Thoracic aorta (tissue), 2 donors: ENCODE measurements at regions not wholly inside any gene's neighbourhood (a gene's known extent, or its start where the extent isn't known, plus 50 kb on each side); places are given as distances from the start of the nearest gene placed in this dataset.

ENCODE experiments used
- ATAC-seq: fragments of 150-250 bp; one replicate; pipeline ENCODE4 v1.8.0; 2017; ENCODE audit warnings: low read depth; ENCODE audit not compliant: insufficient number of reproducible peaks, low FRiP score
- DNase-seq: peaks from one replicate; pipeline ENCODE4 v3.0.0-alpha.2; 2020; ENCODE audit warnings: low spot score
- H3K27ac ChIP-seq, 2 donors: fragments of 200-600 bp; sonication (generic); 1 replicate in 1 of 2; 2 replicates in 1 of 2; pipeline ENCODE4 v1.5.1; 2016; ENCODE audit warnings: mild to moderate bottlenecking in 2 of 2, moderate library complexity in 2 of 2
- H3K27me3 ChIP-seq: fragments of 200-600 bp; sonication (generic); replicated peaks from 2 replicates; pipeline ENCODE4 v1.6.0; 2016; ENCODE audit warnings: mild to moderate bottlenecking; ENCODE audit not compliant: insufficient read depth
- H3K36me3 ChIP-seq: fragments of 200-600 bp; sonication (generic); one replicate; pipeline ENCODE4 v1.5.1; 2016
- H3K4me1 ChIP-seq, 2 donors: fragments of 200-600 bp; sonication (generic); 1 replicate in 1 of 2; 2 replicates in 1 of 2; pipeline versions ENCODE4 v1.5.1 to v1.6.0; 2016; ENCODE audit warnings: low read depth in 2 of 2, mild to moderate bottlenecking in 1 of 2; ENCODE audit not compliant: control insufficient read depth in 1 of 2
- H3K4me3 ChIP-seq: fragments of 200-600 bp; sonication (generic); 2 replicates; pipeline ENCODE4 v1.5.1; 2016; ENCODE audit warnings: mild to moderate bottlenecking
- H3K9me3 ChIP-seq: fragments of 200-600 bp; sonication (generic); 2 replicates; pipeline ENCODE4 v1.5.1; 2016
- CTCF ChIP-seq: fragments of 200-600 bp; sonication (generic); IDR thresholded peaks from one replicate; pipeline ENCODE4 v1.5.1; 2019; ENCODE audit warnings: antibody characterized with exemption

GRCh38 chr22:27648074-27648473 is 153.5 kb downstream of the MN1 start:
- Histone ChIP-seq H3K9me3 (no peaks in the 10 kb centered on the region), H3K4me1 (peaks cover 7 to 21% of the 10 kb centered on the region in 2 donors), H3K27ac (no peak overlapping the region), H3K4me3 (no peak overlapping the region), H3K36me3 (no peaks in the 10 kb centered on the region), H3K27me3 (no peaks in the 10 kb centered on the region)
- TF ChIP-seq CTCF: no peak
- DNase-seq (no peak), ATAC-seq (no peak)

GRCh38 chr22:27648853-27649252 is 152.7 kb downstream of the MN1 start:
- Histone ChIP-seq H3K36me3 (no peaks in the 10 kb centered on the region), H3K27me3 (no peaks in the 10 kb centered on the region), H3K4me3 (no peak overlapping the region), H3K9me3 (no peaks in the 10 kb centered on the region), H3K4me1 (peaks cover 7 to 21% of the 10 kb centered on the region in 2 donors), H3K27ac (no peak overlapping the region)
- no peak for DNase-seq
- ATAC-seq: no peak
- TF ChIP-seq CTCF: no peak

GRCh38 chr22:27650572-27650971 is 151.0 kb downstream of the MN1 start:
- Histone ChIP-seq H3K36me3 (no peaks in the 10 kb centered on the region), H3K4me1 (peaks cover 7 to 21% of the 10 kb centered on the region in 2 donors), H3K4me3 (no peak overlapping the region), H3K27ac (no peak overlapping the region), H3K27me3 (no peaks in the 10 kb centered on the region), H3K9me3 (no peaks in the 10 kb centered on the region)
- DNase-seq: no peak
- TF ChIP-seq CTCF: no peak
- no peak for ATAC-seq

GRCh38 chr22:27650985-27651384 is 150.6 kb downstream of the MN1 start:
- DNase-seq (no peak), ATAC-seq (no peak)
- no peak for TF ChIP-seq CTCF
- Histone ChIP-seq H3K36me3 (no peaks in the 10 kb centered on the region), H3K9me3 (no peaks in the 10 kb centered on the region), H3K27ac (peak overlapping the region in 1 of 2 donors; percentile 42), H3K4me3 (no peak overlapping the region), H3K27me3 (no peaks in the 10 kb centered on the region), H3K4me1 (peaks cover 7 to 21% of the 10 kb centered on the region in 2 donors)

GRCh38 chr22:27651486-27651885 is 150.1 kb downstream of the MN1 start:
- H3K27ac ChIP-seq: peak overlapping the region in 1 of 2 donors; percentile 42
- DNase-seq (no peak), ATAC-seq (peak; percentile 54)
- no peaks in the 10 kb centered on the region for H3K36me3 ChIP-seq
- H3K9me3 ChIP-seq: no peaks in the 10 kb centered on the region
- H3K4me1 ChIP-seq: peaks cover 7 to 21% of the 10 kb centered on the region in 2 donors
- H3K27me3 ChIP-seq: no peaks in the 10 kb centered on the region
- no peak overlapping the region for H3K4me3 ChIP-seq
- no peak for TF ChIP-seq CTCF
